ENCODE measurements at regions not wholly inside any gene's neighbourhood (a gene's known extent, or its start where the extent isn't known, plus 50 kb on each side); places are given as distances from the start of the nearest gene placed in this dataset.

GRCh38 chr2:71992036-71992435, 155.6 kb downstream of the CYP26B1 start:
- H3K9me3 ChIP-seq (ENCODE audit: low read depth): no peaks in the 10 kb centered on the region
- no peaks in the 10 kb centered on the region for H3K4me1 ChIP-seq (ENCODE audit: insufficient read depth)
- DNase-seq (ENCODE audit: low spot score): no peak
- no peaks in the 10 kb centered on the region for H3K36me3 ChIP-seq (replicated peaks; ENCODE audit: insufficient read depth, low read depth)
- no peak overlapping the region for H3K4me2 ChIP-seq
- 76% methylated on average over 2 of the region's 2 CpGs for WGBS (ENCODE audit: low lambda C conversion rate, missing lambda C conversion rate)
- H3K27ac ChIP-seq: no peak overlapping the region
- TF ChIP-seq, protein P1, sequence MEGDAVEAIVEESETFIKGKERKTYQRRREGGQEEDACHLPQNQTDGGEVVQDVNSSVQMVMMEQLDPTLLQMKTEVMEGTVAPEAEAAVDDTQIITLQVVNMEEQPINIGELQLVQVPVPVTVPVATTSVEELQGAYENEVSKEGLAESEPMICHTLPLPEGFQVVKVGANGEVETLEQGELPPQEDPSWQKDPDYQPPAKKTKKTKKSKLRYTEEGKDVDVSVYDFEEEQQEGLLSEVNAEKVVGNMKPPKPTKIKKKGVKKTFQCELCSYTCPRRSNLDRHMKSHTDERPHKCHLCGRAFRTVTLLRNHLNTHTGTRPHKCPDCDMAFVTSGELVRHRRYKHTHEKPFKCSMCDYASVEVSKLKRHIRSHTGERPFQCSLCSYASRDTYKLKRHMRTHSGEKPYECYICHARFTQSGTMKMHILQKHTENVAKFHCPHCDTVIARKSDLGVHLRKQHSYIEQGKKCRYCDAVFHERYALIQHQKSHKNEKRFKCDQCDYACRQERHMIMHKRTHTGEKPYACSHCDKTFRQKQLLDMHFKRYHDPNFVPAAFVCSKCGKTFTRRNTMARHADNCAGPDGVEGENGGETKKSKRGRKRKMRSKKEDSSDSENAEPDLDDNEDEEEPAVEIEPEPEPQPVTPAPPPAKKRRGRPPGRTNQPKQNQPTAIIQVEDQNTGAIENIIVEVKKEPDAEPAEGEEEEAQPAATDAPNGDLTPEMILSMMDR (IDR thresholded peaks at IDR 0.05; ENCODE audit: poor library complexity): no peak
- TF ChIP-seq EZH2 (IDR thresholded peaks at IDR 0.05; ENCODE audit: borderline replicate concordance) (no peak), EZH2phosphoT487 (IDR thresholded peaks at IDR 0.05; ENCODE audit: low read depth, severe bottlenecking, unreplicated experiment) (no peak)
- no peaks in the 10 kb centered on the region for H3K9me2 ChIP-seq (replicated peaks; ENCODE audit: insufficient read depth)
- peaks cover 2% of the 10 kb centered on the region for H3K27me3 ChIP-seq
- no peaks in the 10 kb centered on the region for H4K20me1 ChIP-seq (ENCODE audit: insufficient read depth, poor library complexity, severe bottlenecking)
- no peak overlapping the region for H2AFZ ChIP-seq
- no peaks in the 10 kb centered on the region for H3K79me2 ChIP-seq
- H3K4me3 ChIP-seq: no peak overlapping the region

DNA sequence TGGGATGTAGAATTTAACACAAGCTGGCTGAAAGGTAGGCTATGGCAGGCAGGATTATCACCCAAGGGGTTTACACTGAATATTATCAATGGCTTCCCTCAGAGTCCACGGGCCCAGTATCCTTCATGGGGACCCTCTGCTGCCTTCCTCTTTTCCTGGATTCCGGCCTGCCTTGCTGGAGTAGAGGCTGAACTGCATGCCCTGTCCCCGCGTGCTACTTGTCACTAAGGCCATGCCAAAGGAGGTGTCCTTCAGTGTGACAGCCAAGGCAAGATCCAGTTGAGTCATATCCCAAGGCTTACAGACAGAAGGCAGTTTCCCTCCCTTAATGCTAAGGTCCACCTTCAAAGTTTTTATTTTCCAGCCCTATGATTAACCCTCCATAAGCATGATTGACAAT, 156.3 kb downstream of the CYP26B1 start:
- 82% methylated on average over 4 of the region's 4 CpGs for WGBS (ENCODE audit: low lambda C conversion rate, missing lambda C conversion rate)
- Histone ChIP-seq H2AFZ (no peak overlapping the region), H3K4me2 (no peak overlapping the region), H3K27me3 (peaks cover 2% of the 10 kb centered on the region), H3K36me3 (replicated peaks; ENCODE audit: insufficient read depth, low read depth) (no peaks in the 10 kb centered on the region), H3K4me3 (no peak overlapping the region), H3K4me1 (ENCODE audit: insufficient read depth) (no peaks in the 10 kb centered on the region), H3K9me3 (ENCODE audit: low read depth) (no peaks in the 10 kb centered on the region), H3K27ac (no peak overlapping the region), H4K20me1 (ENCODE audit: insufficient read depth, poor library complexity, severe bottlenecking) (no peaks in the 10 kb centered on the region), H3K79me2 (no peaks in the 10 kb centered on the region), H3K9me2 (replicated peaks; ENCODE audit: insufficient read depth) (no peaks in the 10 kb centered on the region)
- DNase-seq (ENCODE audit: low spot score): no peak
- TF ChIP-seq, protein P1 (IDR thresholded peaks at IDR 0.05; ENCODE audit: poor library complexity): no peak
- TF ChIP-seq EZH2phosphoT487 (IDR thresholded peaks at IDR 0.05; ENCODE audit: low read depth, severe bottlenecking, unreplicated experiment) (no peak), EZH2 (IDR thresholded peaks at IDR 0.05; ENCODE audit: borderline replicate concordance) (no peak)

DNA sequence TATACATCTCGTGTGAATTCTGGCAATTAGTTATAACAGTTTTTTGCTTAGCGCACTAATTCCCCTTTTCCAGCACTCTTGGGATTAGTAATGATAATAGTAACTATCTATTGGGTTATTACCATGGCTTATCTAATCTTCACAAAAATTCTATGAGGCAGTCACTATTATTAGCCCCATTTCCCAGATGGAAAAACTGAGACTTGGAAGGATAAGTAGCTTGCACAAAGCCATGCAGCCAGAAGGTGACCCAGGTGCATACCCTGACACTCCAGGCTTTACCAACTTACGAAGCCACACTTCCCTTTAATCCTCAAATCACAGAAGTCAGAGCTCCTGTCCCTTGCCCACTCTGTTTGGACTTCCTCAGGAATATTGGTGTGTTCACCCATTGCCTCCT, 156.8 kb downstream of the CYP26B1 start:
- Histone ChIP-seq H3K9me2 (replicated peaks; ENCODE audit: insufficient read depth) (no peaks in the 10 kb centered on the region), H3K4me2 (no peak overlapping the region), H4K20me1 (ENCODE audit: insufficient read depth, poor library complexity, severe bottlenecking) (no peaks in the 10 kb centered on the region), H3K9me3 (ENCODE audit: low read depth) (no peaks in the 10 kb centered on the region), H3K27me3 (peaks cover 2% of the 10 kb centered on the region), H2AFZ (no peak overlapping the region), H3K36me3 (replicated peaks; ENCODE audit: insufficient read depth, low read depth) (no peaks in the 10 kb centered on the region), H3K4me1 (ENCODE audit: insufficient read depth) (no peaks in the 10 kb centered on the region), H3K4me3 (no peak overlapping the region), H3K27ac (no peak overlapping the region), H3K79me2 (no peaks in the 10 kb centered on the region)
- DNase-seq (ENCODE audit: low spot score): no peak
- TF ChIP-seq, protein P1 (IDR thresholded peaks at IDR 0.05; ENCODE audit: poor library complexity): no peak
- 99% methylated on average over 3 of the region's 3 CpGs for WGBS (ENCODE audit: low lambda C conversion rate, missing lambda C conversion rate)

DNA sequence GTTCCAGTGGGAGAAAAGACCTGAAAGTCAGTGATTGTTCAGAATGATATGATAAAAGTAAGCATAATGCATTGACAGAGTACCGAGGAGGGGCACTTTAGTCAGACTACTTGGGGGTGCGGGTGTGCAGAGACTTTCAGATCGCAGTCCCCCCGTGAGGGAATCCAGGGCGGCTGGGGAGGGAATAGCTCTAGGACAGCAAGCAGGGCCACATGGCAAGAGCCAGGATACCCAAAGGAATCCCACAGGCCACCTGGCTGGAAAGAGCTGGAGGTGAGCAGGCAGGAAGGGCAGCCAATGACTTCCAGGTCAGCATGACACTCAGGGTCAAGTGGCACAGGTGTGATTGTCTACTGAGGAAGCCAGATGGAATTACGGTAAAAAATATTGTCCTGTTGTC, 157.5 kb downstream of the CYP26B1 start:
- no peaks in the 10 kb centered on the region for H3K9me3 ChIP-seq (ENCODE audit: low read depth)
- peaks cover 2% of the 10 kb centered on the region for H3K27me3 ChIP-seq
- H3K36me3 ChIP-seq (replicated peaks; ENCODE audit: insufficient read depth, low read depth): no peaks in the 10 kb centered on the region
- no peak overlapping the region for H3K4me2 ChIP-seq
- H3K4me3 ChIP-seq: no peak overlapping the region
- no peaks in the 10 kb centered on the region for H3K9me2 ChIP-seq (replicated peaks; ENCODE audit: insufficient read depth)
- 92% methylated on average over 6 of the region's 6 CpGs for WGBS (ENCODE audit: low lambda C conversion rate, missing lambda C conversion rate)
- H2AFZ ChIP-seq: no peak overlapping the region
- DNase-seq (ENCODE audit: low spot score): no peak
- no peak overlapping the region for H3K27ac ChIP-seq
- H3K4me1 ChIP-seq (ENCODE audit: insufficient read depth): no peaks in the 10 kb centered on the region
- H4K20me1 ChIP-seq (ENCODE audit: insufficient read depth, poor library complexity, severe bottlenecking): no peaks in the 10 kb centered on the region
- H3K79me2 ChIP-seq: no peaks in the 10 kb centered on the region
- TF ChIP-seq, protein P1 (IDR thresholded peaks at IDR 0.05; ENCODE audit: poor library complexity): no peak
- TF ChIP-seq EZH2 (IDR thresholded peaks at IDR 0.05; ENCODE audit: borderline replicate concordance) (no peak), EZH2phosphoT487 (IDR thresholded peaks at IDR 0.05; ENCODE audit: low read depth, severe bottlenecking, unreplicated experiment) (no peak)

All from hepatocyte (in vitro differentiated cells).